Activated T-cell treated with anti-CD3 and anti-CD28 coated beads, Interleukin-2, amount 50 U/mL, for 24 hours (primary cell): ENCODE measurements at regions not wholly inside any gene's neighbourhood (a gene's known extent, or its start where the extent isn't known, plus 50 kb on each side); places are given as distances from the start of the nearest gene placed in this dataset.

Experiments used
- DNase-seq: peaks from one replicate; pipeline ENCODE4 v3.0.0-alpha.2; 2020
- H3K27ac Mint-ChIP-seq: 2 replicates; pipeline ENCODE4 v1.8.0; 2020; ENCODE audit warnings: mild to moderate bottlenecking, mixed read lengths
- H3K27me3 Mint-ChIP-seq: 2 replicates; pipeline ENCODE4 v1.8.0; 2020; ENCODE audit warnings: mixed read lengths
- H3K36me3 Mint-ChIP-seq: 2 replicates; pipeline ENCODE4 v1.8.0; 2020; ENCODE audit warnings: low read depth, mixed read lengths
- H3K4me1 Mint-ChIP-seq: 2 replicates; pipeline ENCODE4 v1.8.0; 2020; ENCODE audit warnings: low read depth, mixed read lengths
- H3K4me3 Mint-ChIP-seq: 2 replicates; pipeline ENCODE4 v1.8.0; 2020; ENCODE audit warnings: mild to moderate bottlenecking, moderate library complexity, mixed read lengths
- H3K9me3 Mint-ChIP-seq: 2 replicates; pipeline ENCODE4 v1.8.0; 2020; ENCODE audit warnings: mixed read lengths

DNA sequence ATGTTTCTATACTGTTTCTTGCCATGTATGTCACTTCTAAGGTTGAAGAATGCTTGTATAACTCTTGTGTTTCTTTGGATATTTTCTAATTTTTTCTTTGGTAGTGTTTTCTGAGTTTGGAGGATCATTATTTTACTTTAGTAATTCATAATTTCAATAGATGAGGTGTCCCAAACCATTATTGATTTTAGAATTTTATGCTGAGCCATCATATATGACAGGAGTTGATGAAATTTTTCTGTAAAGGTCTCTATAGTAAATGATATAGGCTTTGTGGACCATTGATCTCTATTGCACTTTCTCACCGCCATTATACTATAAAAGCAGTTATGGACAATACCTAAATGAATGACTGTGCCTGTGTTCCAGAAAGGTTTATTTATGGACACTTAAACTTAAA lies 183.3 kb upstream of the PPP1R3A start:
- no peaks in the 10 kb centered on the region for H3K9me3 Mint-ChIP-seq
- H3K27ac Mint-ChIP-seq: no peak overlapping the region
- peaks cover 10% of the 10 kb centered on the region for H3K27me3 Mint-ChIP-seq
- DNase-seq: no peak
- H3K36me3 Mint-ChIP-seq: no peaks in the 10 kb centered on the region
- H3K4me3 Mint-ChIP-seq: no peak overlapping the region
- no peaks in the 10 kb centered on the region for H3K4me1 Mint-ChIP-seq

- no peaks in the 10 kb centered on the region for H3K9me3 Mint-ChIP-seq
Observed at GRCh38 chr7:114100810-114101209, 182.0 kb upstream of the PPP1R3A start.

DNA sequence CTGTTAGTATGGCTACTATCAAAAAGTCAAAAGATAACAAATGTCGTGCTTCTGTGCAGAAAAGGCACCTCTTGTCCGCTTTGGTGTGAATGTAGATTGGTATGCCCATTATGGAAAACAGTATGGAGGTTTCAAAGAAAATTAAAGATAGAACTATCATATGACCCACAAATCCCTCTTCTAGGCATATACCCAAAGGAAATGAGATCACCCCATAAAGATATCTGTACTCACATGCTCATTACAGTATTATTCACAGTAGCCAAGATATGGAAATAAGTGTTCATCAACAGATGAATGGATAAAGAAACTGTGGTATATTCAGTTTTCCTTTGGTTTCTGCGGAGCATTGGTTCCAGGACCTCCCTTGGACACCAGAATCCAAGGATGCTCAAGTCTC lies 180.5 kb upstream of the PPP1R3A start:
- H3K27me3 Mint-ChIP-seq: peaks cover 20% of the 10 kb centered on the region
- H3K4me3 Mint-ChIP-seq: no peak overlapping the region
- no peak overlapping the region for H3K27ac Mint-ChIP-seq

More at GRCh38 chr7:114100810-114101209, 182.0 kb upstream of the PPP1R3A start:
- Mint-ChIP-seq H3K36me3 (no peaks in the 10 kb centered on the region), H3K4me1 (no peaks in the 10 kb centered on the region), H3K27ac (no peak overlapping the region), H3K27me3 (peaks cover 11% of the 10 kb centered on the region), H3K4me3 (no peak overlapping the region)
- DNase-seq: no peak

DNA sequence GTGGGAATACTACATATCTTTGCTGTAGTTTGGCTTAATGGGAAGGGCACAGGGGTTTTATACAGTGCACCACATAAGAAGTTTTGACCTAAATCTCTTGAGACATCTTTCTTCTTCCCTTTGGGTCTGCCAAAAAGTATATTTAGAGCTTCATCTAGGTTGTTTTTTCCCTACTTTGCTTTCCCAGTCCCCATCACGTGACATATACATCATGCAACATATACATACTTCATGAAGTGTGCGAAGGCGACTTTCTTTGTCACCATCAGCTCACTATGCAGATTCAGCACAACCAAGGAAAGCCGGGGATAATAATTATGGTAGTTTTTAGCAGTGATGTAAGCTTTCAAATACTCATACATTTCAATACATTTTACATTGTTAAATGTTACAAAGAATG lies 177.1 kb upstream of the PPP1R3A start:
- Mint-ChIP-seq H3K4me1 (no peaks in the 10 kb centered on the region), H3K36me3 (no peaks in the 10 kb centered on the region), H3K27me3 (peaks cover 23% of the 10 kb centered on the region), H3K4me3 (no peak overlapping the region), H3K9me3 (no peaks in the 10 kb centered on the region), H3K27ac (no peak overlapping the region)
- no peak for DNase-seq

More for the DNA sequence above, 180.5 kb upstream of the PPP1R3A start:
- H3K9me3 Mint-ChIP-seq: no peaks in the 10 kb centered on the region
- no peak for DNase-seq
- H3K36me3 Mint-ChIP-seq: no peaks in the 10 kb centered on the region
- no peaks in the 10 kb centered on the region for H3K4me1 Mint-ChIP-seq

DNA sequence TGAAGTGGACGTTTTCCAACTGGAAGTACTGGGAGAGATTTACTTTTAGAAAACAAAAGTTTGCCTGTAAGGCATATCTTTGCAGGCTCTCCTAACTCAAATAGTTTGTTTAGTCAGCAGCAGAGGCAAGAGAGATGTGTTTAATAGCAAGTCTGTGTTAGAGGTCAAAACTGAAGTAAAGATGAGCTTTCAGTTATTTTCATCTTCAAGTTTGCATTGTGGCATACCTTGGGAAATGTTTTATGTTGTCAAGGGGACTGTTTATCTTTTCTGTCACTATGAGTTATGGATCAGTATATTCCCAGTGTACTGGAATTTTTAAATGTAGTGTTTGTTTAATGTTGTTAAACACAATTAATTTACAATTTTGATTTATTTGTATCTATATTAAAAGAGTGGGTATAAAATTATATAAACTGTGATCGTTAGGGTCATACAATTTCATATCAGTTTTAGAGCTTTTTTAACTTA lies 169.7 kb upstream of the PPP1R3A start:
- Mint-ChIP-seq H3K36me3 (no peaks in the 10 kb centered on the region), H3K9me3 (no peaks in the 10 kb centered on the region), H3K4me1 (peaks cover 34% of the 10 kb centered on the region), H3K27me3 (peaks cover 58% of the 10 kb centered on the region), H3K27ac (no peak overlapping the region), H3K4me3 (no peak overlapping the region)
- no peak for DNase-seq

GRCh38 chr7:114087653-114088469 lies 169.1 kb upstream of the PPP1R3A start:
- H3K27ac Mint-ChIP-seq: no peak overlapping the region
- no peaks in the 10 kb centered on the region for H3K36me3 Mint-ChIP-seq
- peaks cover 63% of the 10 kb centered on the region for H3K27me3 Mint-ChIP-seq
- no peak for DNase-seq
- H3K4me1 Mint-ChIP-seq: peaks cover 40% of the 10 kb centered on the region
- no peaks in the 10 kb centered on the region for H3K9me3 Mint-ChIP-seq
- H3K4me3 Mint-ChIP-seq: no peak overlapping the region

GRCh38 chr7:114086914-114087652 lies 168.3 kb upstream of the PPP1R3A start:
- no peaks in the 10 kb centered on the region for H3K36me3 Mint-ChIP-seq
- peak overlapping the region; percentile 76 for H3K4me3 Mint-ChIP-seq
- no peaks in the 10 kb centered on the region for H3K9me3 Mint-ChIP-seq
- H3K27ac Mint-ChIP-seq: peak overlapping the region; percentile 71
- H3K27me3 Mint-ChIP-seq: peaks cover 68% of the 10 kb centered on the region
- DNase-seq: peak; percentile 30
- H3K4me1 Mint-ChIP-seq: peaks cover 44% of the 10 kb centered on the region

DNA sequence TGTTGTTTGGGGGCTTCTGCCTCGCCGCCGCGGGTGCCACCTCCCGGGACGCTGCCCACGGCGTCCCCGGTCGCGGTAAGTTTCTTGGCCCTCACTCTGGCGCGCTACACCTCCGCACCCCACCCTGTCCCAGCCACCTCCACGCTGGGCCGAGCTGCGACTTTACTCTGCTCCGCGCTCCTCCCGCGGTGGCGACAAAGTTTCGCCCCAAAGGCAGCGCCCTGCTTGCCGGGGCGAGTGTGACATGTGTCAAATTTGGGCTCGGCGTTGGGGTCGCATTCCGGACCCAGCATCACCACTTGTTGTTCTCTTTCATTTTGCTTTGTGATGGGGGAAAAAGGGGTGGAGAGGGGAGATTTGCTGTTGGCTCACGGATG lies 167.7 kb upstream of the PPP1R3A start:
- H3K4me1 Mint-ChIP-seq: peaks cover 44% of the 10 kb centered on the region
- DNase-seq: peak; percentile 37
- peak overlapping the region; percentile 71 for H3K27ac Mint-ChIP-seq
- peak overlapping the region; percentile 76 for H3K4me3 Mint-ChIP-seq
- no peaks in the 10 kb centered on the region for H3K36me3 Mint-ChIP-seq
- peaks cover 73% of the 10 kb centered on the region for H3K27me3 Mint-ChIP-seq
- no peaks in the 10 kb centered on the region for H3K9me3 Mint-ChIP-seq

DNA sequence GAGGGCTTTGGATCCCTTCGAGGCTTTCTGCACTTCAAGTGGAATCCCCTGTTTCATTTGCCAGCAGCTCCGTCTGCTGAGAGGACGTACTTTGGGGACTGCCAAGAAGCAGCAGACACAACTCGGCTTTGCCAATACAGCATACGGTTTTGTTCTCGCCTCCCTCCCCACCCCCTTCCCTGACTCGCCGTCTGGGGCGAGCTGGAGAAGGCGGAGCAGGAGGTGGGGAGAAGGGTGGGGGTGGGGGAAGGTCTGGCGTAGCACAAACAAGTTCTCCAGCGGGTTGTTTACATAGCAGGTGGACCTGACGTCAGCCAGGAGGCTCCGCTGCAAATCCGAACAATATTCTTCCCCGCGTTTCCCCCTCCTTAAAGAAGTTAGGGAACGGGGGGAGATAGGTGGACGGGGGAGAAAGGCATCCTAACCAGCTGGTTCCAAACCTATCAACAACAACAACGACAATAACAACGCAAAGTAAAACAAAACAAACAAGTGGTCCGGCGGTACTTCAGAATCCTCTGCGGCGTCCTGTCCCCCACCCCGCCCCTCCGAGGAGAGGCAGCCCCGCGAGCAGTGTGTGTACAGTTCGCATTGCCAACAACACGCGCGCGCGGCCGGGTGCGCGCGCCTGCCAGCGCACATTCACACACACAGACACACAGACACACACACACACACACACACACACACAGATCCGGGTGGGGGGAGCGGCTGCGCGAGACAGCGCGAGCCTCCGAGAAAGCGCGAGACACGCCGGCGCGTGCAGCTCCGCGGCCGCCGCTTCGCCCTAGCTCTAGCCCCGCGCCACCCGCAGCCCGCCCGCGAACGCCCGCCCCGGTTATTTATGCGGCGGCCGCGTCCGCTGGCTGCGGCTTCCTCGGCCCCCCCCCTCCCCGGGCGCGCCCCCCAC lies 167.0 kb upstream of the PPP1R3A start:
- Mint-ChIP-seq H3K27ac (no peak overlapping the region), H3K4me1 (peaks cover 44% of the 10 kb centered on the region), H3K36me3 (no peaks in the 10 kb centered on the region)

DNA sequence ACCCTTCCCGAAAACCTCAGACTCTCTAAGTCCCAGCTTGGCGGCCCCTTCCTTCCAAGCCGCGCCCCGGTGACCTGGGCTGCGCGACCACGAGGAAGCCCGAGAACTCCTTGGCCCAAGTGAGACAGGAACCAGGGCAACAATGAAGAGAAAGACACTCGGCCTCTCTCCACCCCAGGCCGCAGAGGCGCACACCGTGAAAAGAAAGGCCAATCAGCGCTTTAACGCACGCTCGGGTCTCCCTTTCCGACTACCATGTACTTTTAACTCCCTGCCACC lies 166.4 kb upstream of the PPP1R3A start:
- no peaks in the 10 kb centered on the region for H3K9me3 Mint-ChIP-seq
- peak; percentile 49 for DNase-seq
- H3K27ac Mint-ChIP-seq: peak overlapping the region; percentile 71
- H3K4me3 Mint-ChIP-seq: peak overlapping the region; percentile 80
- peaks cover 44% of the 10 kb centered on the region for H3K4me1 Mint-ChIP-seq
- H3K36me3 Mint-ChIP-seq: no peaks in the 10 kb centered on the region
- peaks cover 83% of the 10 kb centered on the region for H3K27me3 Mint-ChIP-seq

More for the DNA sequence above, 167.0 kb upstream of the PPP1R3A start:
- Mint-ChIP-seq H3K27me3 (peaks cover 77% of the 10 kb centered on the region), H3K4me3 (peak overlapping the region; percentile 80), H3K9me3 (no peaks in the 10 kb centered on the region)
- DNase-seq: peak; percentile 45

DNA sequence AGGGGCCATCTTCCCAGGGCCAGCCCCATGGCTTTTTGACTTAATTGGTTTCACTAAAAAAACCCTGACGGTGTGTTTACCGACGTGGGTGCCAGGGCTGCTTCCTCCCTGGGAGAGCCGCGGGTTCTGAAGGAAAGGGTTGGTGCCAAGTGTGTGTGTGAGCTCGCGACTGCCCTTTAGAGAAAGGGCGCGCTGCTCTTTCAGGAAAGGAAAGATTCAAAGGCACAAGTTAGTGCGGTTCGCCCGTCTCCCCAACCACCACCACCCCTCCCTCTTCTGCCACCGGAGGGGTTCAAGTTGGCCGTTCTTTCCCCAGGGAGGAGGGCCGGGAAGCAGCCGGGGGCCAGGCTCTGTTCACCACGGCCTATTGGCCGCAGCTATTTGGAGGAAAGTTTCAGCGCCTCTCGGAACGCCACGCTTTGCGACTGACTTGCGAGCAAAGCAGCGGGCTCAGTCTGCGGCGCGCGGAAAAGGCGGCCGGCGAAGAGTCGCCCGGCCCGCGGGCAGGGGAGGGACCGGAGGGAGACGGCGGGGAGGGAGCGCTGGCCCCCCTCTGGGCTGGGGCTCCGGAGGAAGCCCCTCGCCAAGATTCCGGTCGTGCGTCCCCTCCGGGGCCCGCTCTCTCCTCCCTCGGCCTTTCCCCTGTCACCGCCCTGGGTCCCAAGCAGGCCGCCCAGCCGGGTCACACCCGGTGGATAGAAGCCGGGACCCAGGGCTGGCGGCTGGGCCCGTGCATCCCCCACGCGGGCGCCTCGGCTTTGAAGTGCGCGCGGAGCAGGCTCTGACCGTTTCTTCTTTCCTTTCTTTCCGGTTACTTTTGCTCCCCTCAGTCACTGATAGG lies 165.9 kb upstream of the PPP1R3A start:
- peak overlapping the region; percentile 80 for H3K4me3 Mint-ChIP-seq
- peak; percentile 46 for DNase-seq
- H3K4me1 Mint-ChIP-seq: peaks cover 44% of the 10 kb centered on the region
- H3K9me3 Mint-ChIP-seq: no peaks in the 10 kb centered on the region
- no peaks in the 10 kb centered on the region for H3K36me3 Mint-ChIP-seq
- peaks cover 86% of the 10 kb centered on the region for H3K27me3 Mint-ChIP-seq
- H3K27ac Mint-ChIP-seq: peak overlapping the region; percentile 71

DNA sequence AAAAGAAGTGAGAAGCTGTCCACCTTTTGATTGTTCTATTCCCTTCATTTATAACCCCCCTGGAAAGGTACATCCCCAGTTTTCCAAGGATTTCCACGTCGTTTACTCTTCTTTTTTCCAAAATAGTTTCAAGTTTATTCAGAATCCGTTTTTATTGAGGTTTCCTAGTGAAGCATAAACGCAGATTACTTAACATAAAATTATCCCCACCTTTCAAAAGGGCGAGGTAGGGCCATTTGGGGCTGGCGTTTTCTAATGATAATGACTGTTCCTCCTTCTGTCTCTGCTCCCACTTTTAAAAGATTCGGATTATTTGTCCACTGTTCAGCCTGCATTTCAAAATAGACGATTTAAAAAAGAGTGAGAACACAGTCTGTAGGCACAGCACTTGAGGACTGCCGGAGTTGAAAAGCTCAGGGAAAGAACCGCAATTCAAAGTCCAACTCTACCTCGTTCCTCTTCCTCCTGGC lies 165.2 kb upstream of the PPP1R3A start:
- peaks cover 44% of the 10 kb centered on the region for H3K4me1 Mint-ChIP-seq
- no peak for DNase-seq
- H3K4me3 Mint-ChIP-seq: peak overlapping the region; percentile 53
- H3K36me3 Mint-ChIP-seq: no peaks in the 10 kb centered on the region
- H3K27me3 Mint-ChIP-seq: peaks cover 88% of the 10 kb centered on the region
- no peaks in the 10 kb centered on the region for H3K9me3 Mint-ChIP-seq
- H3K27ac Mint-ChIP-seq: no peak overlapping the region

- peak; percentile 29 for DNase-seq
- peak overlapping the region; percentile 53 for H3K4me3 Mint-ChIP-seq
- no peaks in the 10 kb centered on the region for H3K9me3 Mint-ChIP-seq
- H3K27me3 Mint-ChIP-seq: peaks cover 86% of the 10 kb centered on the region
- no peak overlapping the region for H3K27ac Mint-ChIP-seq
- H3K4me1 Mint-ChIP-seq: peaks cover 44% of the 10 kb centered on the region
- H3K36me3 Mint-ChIP-seq: no peaks in the 10 kb centered on the region
Observed at GRCh38 chr7:114083166-114084001, 164.6 kb upstream of the PPP1R3A start.
